HCT116 (cell line): ENCODE measurements at regions not wholly inside any gene's neighbourhood (a gene's known extent, or its start where the extent isn't known, plus 50 kb on each side); places are given as distances from the start of the nearest gene placed in this dataset.

Experiments
- ATAC-seq: fragments of 200-7000 bp; cut with Tn5 transposase; 2 replicates; pipeline ENCODE4 v1.9.1; 2020; ENCODE audit warnings: mild to moderate bottlenecking, moderate library complexity
- BruUV-seq: library from RNA; stranded (reverse); fragments of 400-500 nt; replicated peaks from 2 replicates; lab custom pipeline; 2021; lab: Mats Ljungman, UMichigan
- CTCF ChIA-PET: fragments of 300-600 bp; sonication (Branson Sonifier 250); formaldehyde crosslinking; loops from one replicate; lab custom pipeline; 2021; ENCODE audit warnings: antibody characterized with exemption; lab: Charles Lee
- POLR2A ChIA-PET: fragments of 300-600, 350-600 bp; sonication (Branson Sonifier 250); formaldehyde crosslinking; loops from one replicate; lab custom pipeline; 2021; ENCODE audit warnings: antibody characterized with exemption; lab: Charles Lee
- RAD21 ChIA-PET, 2 experiments: fragments of 300-600 bp; sonication (Branson Sonifier 250); formaldehyde crosslinking; loops; one replicate each; lab custom pipeline; 2023; ENCODE audit warnings: low total read pairs in 2 of 2; ENCODE audit not compliant: uncharacterized antibody in 2 of 2, unreplicated experiment in 2 of 2, low non-redundant PET in 1 of 2; lab: Charles Lee
- DNase-seq: peaks from one replicate; pipeline ENCODE4 v3.0.0-alpha.2; 2010; ENCODE audit warnings: low read depth, low spot score
- H2AFZ ChIP-seq: fragments of 200-600 bp; shearing (Covaris generic), sonication (generic); 2 replicates; pipeline ENCODE4 v1.6.1; 2017; ENCODE audit warnings: low read depth, mixed run types, mixed read lengths, antibody characterized with exemption, low read length; ENCODE audit not compliant: poor library complexity, severe bottlenecking
- H3K27ac ChIP-seq: 2 replicates; pipeline ENCODE4 v1.5.1; 2012; ENCODE audit warnings: low read depth, low read length
- H3K27me3 ChIP-seq: fragments of 200-600 bp; sonication (generic); 2 replicates; pipeline ENCODE4 v1.6.1; 2016; ENCODE audit warnings: mixed run types, low read length, mixed read lengths; ENCODE audit not compliant: insufficient read depth
- H3K36me3 ChIP-seq, 2 experiments: fragments of 200-500 bp in 1 of 2; fragments of 200-600 bp in 1 of 2; sonication (Bioruptor generic) in 1 of 2; sonication (generic) in 1 of 2; 2 replicates each; pipeline versions ENCODE4 v1.5.1 to v1.6.1; 2014 to 2016; ENCODE audit warnings: low read length in 2 of 2, inconsistent platforms in 1 of 2, mixed read lengths in 1 of 2, mixed run types in 1 of 2; ENCODE audit not compliant: insufficient read depth in 2 of 2, control insufficient read depth in 1 of 2
- H3K4me1 ChIP-seq, 2 experiments: fragments of 200-600 bp in 1 of 2; sonication (generic) in 1 of 2; 2 replicates each; pipeline versions ENCODE4 v1.5.1 to v1.6.1; 2012 to 2017; ENCODE audit warnings: low read length in 2 of 2, inconsistent platforms in 1 of 2, mild to moderate bottlenecking in 1 of 2, mixed read lengths in 1 of 2, mixed run types in 1 of 2, moderate library complexity in 1 of 2; ENCODE audit not compliant: insufficient read depth in 2 of 2, control insufficient read depth in 1 of 2
- H3K4me2 ChIP-seq: fragments of 200-600 bp; sonication (generic); 2 replicates; pipeline ENCODE4 v1.6.1; 2017; ENCODE audit warnings: mixed run types, low read length, mixed read lengths
- H3K4me3 ChIP-seq, 2 experiments: fragments of 200-600 bp in 1 of 2; sonication (generic) in 1 of 2; replicated peaks in 1 of 2; 2 replicates each; pipeline ENCODE4 v1.5.1; 2011 to 2016; ENCODE audit warnings: low read length in 2 of 2, control low read depth in 1 of 2, low read depth in 1 of 2, mild to moderate bottlenecking in 1 of 2, mixed read lengths in 1 of 2, mixed run types in 1 of 2
- H3K79me2 ChIP-seq: fragments of 200-600 bp; sonication (generic); 2 replicates; pipeline ENCODE4 v1.6.1; 2017; ENCODE audit warnings: mild to moderate bottlenecking, mixed run types, low read length, moderate library complexity, mixed read lengths; ENCODE audit not compliant: insufficient read depth
- H3K9ac ChIP-seq: fragments of 200-600 bp; sonication (generic); 2 replicates; pipeline ENCODE4 v1.6.1; 2016; ENCODE audit warnings: low read length, mixed read lengths
- H3K9me2 ChIP-seq: fragments of 200-600 bp; sonication (generic), shearing (Covaris generic); 2 replicates; pipeline ENCODE4 v1.6.1; 2017; ENCODE audit warnings: mixed run types, mild to moderate bottlenecking, moderate library complexity; ENCODE audit not compliant: insufficient read depth
- H3K9me3 ChIP-seq, 2 experiments: fragments of 200-500 bp in 1 of 2; fragments of 200-600 bp in 1 of 2; sonication (Bioruptor generic) in 1 of 2; sonication (generic) in 1 of 2; 2 replicates each; pipeline ENCODE4 v1.6.1; 2014 to 2017; ENCODE audit warnings: low read length in 2 of 2, mixed read lengths in 2 of 2, inconsistent platforms in 1 of 2, low read depth in 1 of 2, mild to moderate bottlenecking in 1 of 2, mixed run types in 1 of 2, moderate library complexity in 1 of 2; ENCODE audit not compliant: control insufficient read depth in 1 of 2, insufficient read depth in 1 of 2
- H4K20me1 ChIP-seq: fragments of 200-600 bp; sonication (generic), shearing (Covaris generic); 2 replicates; pipeline ENCODE4 v1.6.1; 2017; ENCODE audit warnings: mixed run types, mild to moderate bottlenecking, moderate library complexity; ENCODE audit not compliant: insufficient read depth
- ATF3 ChIP-seq: IDR thresholded peaks from 2 replicates; pipeline ENCODE4 v1.6.1; 2012
- CBX3 ChIP-seq: IDR thresholded peaks from 2 replicates; pipeline ENCODE4 v1.6.1; 2012; ENCODE audit warnings: low read depth
- CTCF ChIP-seq, 3 experiments: fragments of 200-600 bp in 1 of 3; sonication (generic) in 1 of 3; IDR thresholded peaks in 2 of 3; conservative IDR thresholded peaks in 1 of 3; 2 replicates each; pipeline ENCODE4 v1.5.1; 2012 to 2017; ENCODE audit warnings: low read depth in 2 of 3, low read length in 2 of 3, antibody characterized with exemption in 1 of 3, borderline replicate concordance in 1 of 3, control low read depth in 1 of 3, mild to moderate bottlenecking in 1 of 3, mixed read lengths in 1 of 3, mixed run types in 1 of 3, moderate library complexity in 1 of 3; ENCODE audit not compliant: insufficient read depth in 1 of 3
- ELF1 ChIP-seq: IDR thresholded peaks from 2 replicates; pipeline ENCODE4 v1.6.1; 2012; ENCODE audit warnings: low read depth, borderline replicate concordance
- EZH2 ChIP-seq: fragments of 200-600 bp; sonication (generic); IDR thresholded peaks from 2 replicates; pipeline ENCODE4 v1.6.1; 2017; ENCODE audit warnings: antibody characterized with exemption, mixed run types
- EZH2phosphoT487 ChIP-seq: fragments of 200-600 bp; IDR thresholded peaks from 2 replicates; pipeline ENCODE4 v1.6.1; 2018; ENCODE audit warnings: antibody characterized with exemption, borderline replicate concordance
- FOSL1 ChIP-seq: IDR thresholded peaks from 2 replicates; pipeline ENCODE4 v1.6.1; 2012; ENCODE audit warnings: low read depth
- JUND ChIP-seq: IDR thresholded peaks from 2 replicates; pipeline ENCODE4 v1.6.1; 2012
- MAX ChIP-seq: IDR thresholded peaks from 2 replicates; pipeline ENCODE4 v1.6.1; 2012
- POLR2A ChIP-seq: IDR thresholded peaks from 2 replicates; pipeline ENCODE4 v1.7.0; 2011; ENCODE audit warnings: borderline replicate concordance; ENCODE audit not compliant: insufficient read depth, insufficient read length; ENCODE audit errors: extremely low read depth
- POLR2AphosphoS5 ChIP-seq: IDR thresholded peaks from 2 replicates; pipeline ENCODE4 v1.6.1; 2011; ENCODE audit warnings: mild to moderate bottlenecking, low read depth, low read length, moderate library complexity
- RAD21 ChIP-seq: IDR thresholded peaks from 2 replicates; pipeline ENCODE4 v1.6.1; 2012; ENCODE audit warnings: low read depth, mild to moderate bottlenecking
- REST ChIP-seq: IDR thresholded peaks from 2 replicates; pipeline ENCODE4 v1.6.1; 2012; ENCODE audit warnings: low read depth
- SIN3A ChIP-seq: IDR thresholded peaks from 2 replicates; pipeline ENCODE4 v1.6.1; 2012; ENCODE audit warnings: low read depth
- SP1 ChIP-seq: IDR thresholded peaks from 2 replicates; pipeline ENCODE4 v1.6.1; 2012; ENCODE audit warnings: low read depth
- YY1 ChIP-seq: IDR thresholded peaks from 2 replicates; pipeline ENCODE4 v1.6.1; 2011; ENCODE audit warnings: low read length, low read depth, moderate library complexity, mild to moderate bottlenecking; ENCODE audit not compliant: insufficient replicate concordance; ENCODE audit errors: extremely low read depth
- ZFX ChIP-seq: fragments of 450-650 bp; IDR thresholded peaks from 2 replicates; pipeline ENCODE4 v1.6.1; 2017
- intact Hi-C: fragments of 100-400 bp; cut with micrococcal nuclease; formaldehyde crosslinking; loops from 2 replicates; pipeline ENCODE4 v1.10.0; 2022

GRCh38 chrX:9293903-9294302 is 171.0 kb upstream of the TBL1X start:
- Histone ChIP-seq H2AFZ (no peak overlapping the region), H3K9ac (no peak overlapping the region), H3K4me2 (no peak overlapping the region), H3K4me1 (no peaks in the 10 kb centered on the region)
- CTCF ChIA-PET = no interaction called here
- RAD21 ChIA-PET = no interaction called here
- POLR2A ChIA-PET = no interaction called here
- no peak for ATAC-seq
- intact Hi-C loops = no loop called here
- TF ChIP-seq ZFX (no peak), POLR2AphosphoS5 (no peak), MAX (no peak)
- TF ChIP-seq, all 23 proteins: peak for 0
- H3K79me2 ChIP-seq = no peaks in the 10 kb centered on the region
- H4K20me1 ChIP-seq = no peaks in the 10 kb centered on the region
- no peak overlapping the region for H3K4me3 ChIP-seq
- H3K27me3 ChIP-seq = no peaks in the 10 kb centered on the region
- no peak for DNase-seq
- no peaks in the 10 kb centered on the region for H3K9me2 ChIP-seq
- no peaks in the 10 kb centered on the region for H3K36me3 ChIP-seq
- BruUV-seq = no TSS peak
- no peak overlapping the region for H3K27ac ChIP-seq
- no peaks in the 10 kb centered on the region for H3K9me3 ChIP-seq

GRCh38 chrX:9295551-9295950 is 169.3 kb upstream of the TBL1X start:
- Histone ChIP-seq H3K4me2 (no peak overlapping the region), H3K27me3 (no peaks in the 10 kb centered on the region), H3K27ac (no peak overlapping the region), H3K4me3 (no peak overlapping the region), H3K9ac (no peak overlapping the region), H3K36me3 (no peaks in the 10 kb centered on the region), H4K20me1 (no peaks in the 10 kb centered on the region), H3K79me2 (no peaks in the 10 kb centered on the region), H3K9me2 (no peaks in the 10 kb centered on the region), H3K9me3 (no peaks in the 10 kb centered on the region), H2AFZ (no peak overlapping the region), H3K4me1 (no peaks in the 10 kb centered on the region)
- no TSS peak for BruUV-seq
- CTCF ChIA-PET = no interaction called here
- ATAC-seq (no peak), DNase-seq (no peak)
- RAD21 ChIA-PET = no interaction called here
- intact Hi-C loops = no loop called here
- POLR2A ChIA-PET = no interaction called here
- TF ChIP-seq SP1 = no peak
- no peak for TF ChIP-seq FOSL1
- TF ChIP-seq ATF3 = no peak
- TF ChIP-seq JUND = no peak
- no peak for TF ChIP-seq YY1
- no peak for TF ChIP-seq POLR2AphosphoS5
- no peak for TF ChIP-seq ELF1
- no peak for TF ChIP-seq EZH2
- no peak for TF ChIP-seq EZH2phosphoT487
- no peak for TF ChIP-seq CBX3
- no peak for TF ChIP-seq ZFX
- no peak for TF ChIP-seq CTCF (IDR thresholded peaks at IDR 0.05 in 2 of 3, conservative IDR thresholded peaks at IDR 0.05 in 1 of 3; ENCODE audit: borderline replicate concordance in 1 of 3, insufficient read depth in 1 of 3, low read depth in 2 of 3, low read length in 2 of 3)
- TF ChIP-seq MAX = no peak
- no peak for TF ChIP-seq REST
- TF ChIP-seq POLR2A = no peak
- TF ChIP-seq RAD21 = no peak
- no peak for TF ChIP-seq SIN3A
